ENCODE measurements at regions not wholly inside any gene's neighbourhood (a gene's known extent, or its start where the extent isn't known, plus 50 kb on each side); places are given as distances from the start of the nearest gene placed in this dataset.

- CTCF ChIA-PET = no interaction called here
- POLR2A ChIA-PET = no interaction called here
- Histone ChIP-seq H3K9me3 (ENCODE audit: control insufficient read depth, insufficient read depth, low read length) (no peaks in the 10 kb centered on the region), H3K4me3 (ENCODE audit: low read depth, low read length) (no peak overlapping the region), H3K27ac (ENCODE audit: low read depth, low read length) (no peak overlapping the region), H3K27me3 (ENCODE audit: control insufficient read depth, insufficient read depth, low read length) (peaks cover 4% of the 10 kb centered on the region)
- TF ChIP-seq, protein P1, sequence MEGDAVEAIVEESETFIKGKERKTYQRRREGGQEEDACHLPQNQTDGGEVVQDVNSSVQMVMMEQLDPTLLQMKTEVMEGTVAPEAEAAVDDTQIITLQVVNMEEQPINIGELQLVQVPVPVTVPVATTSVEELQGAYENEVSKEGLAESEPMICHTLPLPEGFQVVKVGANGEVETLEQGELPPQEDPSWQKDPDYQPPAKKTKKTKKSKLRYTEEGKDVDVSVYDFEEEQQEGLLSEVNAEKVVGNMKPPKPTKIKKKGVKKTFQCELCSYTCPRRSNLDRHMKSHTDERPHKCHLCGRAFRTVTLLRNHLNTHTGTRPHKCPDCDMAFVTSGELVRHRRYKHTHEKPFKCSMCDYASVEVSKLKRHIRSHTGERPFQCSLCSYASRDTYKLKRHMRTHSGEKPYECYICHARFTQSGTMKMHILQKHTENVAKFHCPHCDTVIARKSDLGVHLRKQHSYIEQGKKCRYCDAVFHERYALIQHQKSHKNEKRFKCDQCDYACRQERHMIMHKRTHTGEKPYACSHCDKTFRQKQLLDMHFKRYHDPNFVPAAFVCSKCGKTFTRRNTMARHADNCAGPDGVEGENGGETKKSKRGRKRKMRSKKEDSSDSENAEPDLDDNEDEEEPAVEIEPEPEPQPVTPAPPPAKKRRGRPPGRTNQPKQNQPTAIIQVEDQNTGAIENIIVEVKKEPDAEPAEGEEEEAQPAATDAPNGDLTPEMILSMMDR (IDR thresholded peaks at IDR 0.05; ENCODE audit: low read depth, low read length) = no peak
- DNase-seq (ENCODE audit: low read depth, low spot score) = no peak
Measured at GRCh38 chr12:111171345-111171744, 197.6 kb downstream of the PHETA1 start.

DNA sequence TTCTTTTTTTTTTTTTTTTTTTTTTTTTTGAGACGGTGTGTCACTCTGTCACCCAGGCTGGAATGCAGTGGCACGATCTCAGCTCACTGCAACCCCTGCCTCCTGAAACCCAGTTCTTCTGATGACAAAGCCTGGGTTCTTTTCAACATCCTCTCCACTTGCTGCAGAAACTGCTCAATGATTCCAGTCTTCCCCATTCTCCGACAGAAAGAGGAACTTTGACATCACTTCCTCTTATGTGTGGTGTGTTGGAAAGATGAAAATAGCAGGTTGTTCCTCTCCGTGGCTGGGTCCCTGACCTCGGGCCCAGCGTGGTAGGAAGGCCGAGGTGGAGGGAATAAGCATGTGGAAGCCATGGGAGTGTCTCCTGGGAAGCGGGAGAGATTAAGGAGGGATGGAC is 198.4 kb downstream of the PHETA1 start:
- TF ChIP-seq, protein P1 (IDR thresholded peaks at IDR 0.05; ENCODE audit: low read depth, low read length) = no peak
- POLR2A ChIA-PET = no interaction called here
- no peak overlapping the region for H3K4me3 ChIP-seq (ENCODE audit: low read depth, low read length)
- no peaks in the 10 kb centered on the region for H3K9me3 ChIP-seq (ENCODE audit: control insufficient read depth, insufficient read depth, low read length)
- peaks cover 4% of the 10 kb centered on the region for H3K27me3 ChIP-seq (ENCODE audit: control insufficient read depth, insufficient read depth, low read length)
- no peak overlapping the region for H3K27ac ChIP-seq (ENCODE audit: low read depth, low read length)
- no peak for DNase-seq (ENCODE audit: low read depth, low spot score)
- CTCF ChIA-PET = no interaction called here

- H3K9me3 ChIP-seq (ENCODE audit: control insufficient read depth, insufficient read depth, low read length) = no peaks in the 10 kb centered on the region
- POLR2A ChIA-PET = no interaction called here
- CTCF ChIA-PET = no interaction called here
- TF ChIP-seq, protein P1 (IDR thresholded peaks at IDR 0.05; ENCODE audit: low read depth, low read length) = no peak
- DNase-seq (ENCODE audit: low read depth, low spot score) = no peak
- H3K4me3 ChIP-seq (ENCODE audit: low read depth, low read length) = no peak overlapping the region
- H3K27ac ChIP-seq (ENCODE audit: low read depth, low read length) = no peak overlapping the region
- peaks cover 4% of the 10 kb centered on the region for H3K27me3 ChIP-seq (ENCODE audit: control insufficient read depth, insufficient read depth, low read length)
Measured at GRCh38 chr12:111169456-111169855, 199.4 kb downstream of the PHETA1 start.

GRCh38 chr12:111169032-111169431 is 199.9 kb downstream of the PHETA1 start:
- TF ChIP-seq, protein P1 (IDR thresholded peaks at IDR 0.05; ENCODE audit: low read depth, low read length) = no peak
- Histone ChIP-seq H3K27me3 (ENCODE audit: control insufficient read depth, insufficient read depth, low read length) (peaks cover 4% of the 10 kb centered on the region), H3K4me3 (ENCODE audit: low read depth, low read length) (no peak overlapping the region), H3K9me3 (ENCODE audit: control insufficient read depth, insufficient read depth, low read length) (no peaks in the 10 kb centered on the region), H3K27ac (ENCODE audit: low read depth, low read length) (no peak overlapping the region)
- ChIA-PET CTCF (no interaction called here), POLR2A (interaction anchor here (0.6 kb wide), 1 partner anchor 10 kb away, joined by 3 read pairs; no protein-coding TSS in a partner anchor)
- DNase-seq (ENCODE audit: low read depth, low spot score) = no peak

DNA sequence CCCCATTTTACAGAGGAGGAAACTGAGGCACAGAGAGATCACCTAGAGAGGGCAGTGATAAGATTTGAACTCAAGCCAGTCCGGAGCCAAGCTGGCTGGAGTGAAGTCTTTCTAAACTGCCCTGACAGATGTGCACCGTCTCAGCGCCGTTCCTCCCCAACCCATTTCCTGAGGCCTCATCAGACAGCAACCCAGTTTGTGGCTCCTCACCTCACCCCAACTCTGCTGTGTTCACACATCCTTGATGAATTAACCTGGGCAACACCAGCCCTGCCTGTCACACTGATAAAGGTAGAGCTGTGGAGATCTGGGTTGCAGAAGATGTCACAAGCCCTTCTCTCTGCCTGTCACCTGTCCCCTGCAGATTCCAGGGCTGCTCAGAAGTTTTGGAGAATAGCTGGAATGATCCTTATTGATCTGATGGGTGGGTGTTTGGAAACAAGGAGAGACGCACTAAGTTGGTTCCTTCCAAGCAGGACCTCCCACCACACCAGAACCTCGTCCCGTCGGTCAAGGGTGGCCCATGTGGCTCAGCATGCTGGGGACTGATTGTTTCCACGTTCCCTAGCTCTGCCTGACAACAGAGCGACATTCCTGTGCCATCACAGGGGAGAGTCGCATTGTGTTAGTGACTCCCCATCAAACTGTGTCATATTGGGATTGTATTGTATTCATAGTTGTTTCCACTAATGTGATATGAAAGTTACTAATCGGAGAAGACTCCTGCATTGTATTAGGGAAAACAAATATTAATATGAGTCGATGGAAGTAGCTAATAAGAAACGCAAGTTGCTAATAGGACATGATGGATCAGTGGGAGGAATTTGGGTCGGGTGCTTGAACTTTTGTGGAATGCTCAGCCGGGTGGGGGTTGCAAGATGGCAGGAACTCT is 200.6 kb downstream of the PHETA1 start:
- DNase-seq (ENCODE audit: low read depth, low spot score) = no peak
- peaks cover 2% of the 10 kb centered on the region for H3K27me3 ChIP-seq (ENCODE audit: control insufficient read depth, insufficient read depth, low read length)
- TF ChIP-seq, protein P1 (IDR thresholded peaks at IDR 0.05; ENCODE audit: low read depth, low read length) = no peak
- H3K4me3 ChIP-seq (ENCODE audit: low read depth, low read length) = no peak overlapping the region
- H3K9me3 ChIP-seq (ENCODE audit: control insufficient read depth, insufficient read depth, low read length) = no peaks in the 10 kb centered on the region
- CTCF ChIA-PET = no interaction called here
- POLR2A ChIA-PET = interaction anchor here (0.6 kb wide), 1 partner anchor 9 kb away, joined by 3 read pairs; no protein-coding TSS in a partner anchor
- no peak overlapping the region for H3K27ac ChIP-seq (ENCODE audit: low read depth, low read length)
